Muscle layer of duodenum (tissue), 2 donors: ENCODE measurements at regions not wholly inside any gene's neighbourhood (a gene's known extent, or its start where the extent isn't known, plus 50 kb on each side); places are given as distances from the start of the nearest gene placed in this dataset.
"Not testable (repeated sequence)": the region's sequence is repeated elsewhere in the genome, so short reads cannot be mapped to it uniquely, and the experiment has no call there.

Experiments
- H3K27ac ChIP-seq: one replicate; pipeline ENCODE4 v1.7.0; 2013; ENCODE audit warnings: mild to moderate bottlenecking, low read length
- H3K27me3 ChIP-seq: one replicate; pipeline ENCODE4 v1.7.0; 2013; ENCODE audit warnings: low read depth, mild to moderate bottlenecking, control low read depth, low read length
- H3K36me3 ChIP-seq, 2 donors: one replicate each; pipeline ENCODE4 v1.7.0; 2013; ENCODE audit warnings: low read length in 2 of 2, control low read depth in 1 of 2, mild to moderate bottlenecking in 1 of 2; ENCODE audit not compliant: insufficient read depth in 2 of 2, control insufficient read depth in 1 of 2
- H3K4me1 ChIP-seq, 2 donors: one replicate each; pipeline ENCODE4 v1.7.0; 2013; ENCODE audit warnings: low read length in 2 of 2, mild to moderate bottlenecking in 2 of 2, control low read depth in 1 of 2, moderate library complexity in 1 of 2; ENCODE audit not compliant: insufficient read depth in 2 of 2, control insufficient read depth in 1 of 2
- H3K4me3 ChIP-seq, 2 donors: one replicate each; pipeline ENCODE4 v1.7.0; 2013; ENCODE audit warnings: low read length in 2 of 2, low read depth in 1 of 2, mild to moderate bottlenecking in 1 of 2
- H3K9me3 ChIP-seq, 2 donors: one replicate each; pipeline ENCODE4 v1.7.0; 2013; ENCODE audit warnings: low read length in 2 of 2, control low read depth in 1 of 2, mild to moderate bottlenecking in 1 of 2; ENCODE audit not compliant: control insufficient read depth in 1 of 2
- donor health status: healthy.

GRCh38 chr11:123338997-123339752, 90.9 kb upstream of the GRAMD1B start:
- H3K27ac ChIP-seq: no peak overlapping the region
- no peak overlapping the region for H3K4me3 ChIP-seq
- no peaks in the 10 kb centered on the region for H3K27me3 ChIP-seq
- no peaks in the 10 kb centered on the region for H3K9me3 ChIP-seq
- H3K4me1 ChIP-seq: no peaks in the 10 kb centered on the region
- H3K36me3 ChIP-seq: no peaks in the 10 kb centered on the region

DNA sequence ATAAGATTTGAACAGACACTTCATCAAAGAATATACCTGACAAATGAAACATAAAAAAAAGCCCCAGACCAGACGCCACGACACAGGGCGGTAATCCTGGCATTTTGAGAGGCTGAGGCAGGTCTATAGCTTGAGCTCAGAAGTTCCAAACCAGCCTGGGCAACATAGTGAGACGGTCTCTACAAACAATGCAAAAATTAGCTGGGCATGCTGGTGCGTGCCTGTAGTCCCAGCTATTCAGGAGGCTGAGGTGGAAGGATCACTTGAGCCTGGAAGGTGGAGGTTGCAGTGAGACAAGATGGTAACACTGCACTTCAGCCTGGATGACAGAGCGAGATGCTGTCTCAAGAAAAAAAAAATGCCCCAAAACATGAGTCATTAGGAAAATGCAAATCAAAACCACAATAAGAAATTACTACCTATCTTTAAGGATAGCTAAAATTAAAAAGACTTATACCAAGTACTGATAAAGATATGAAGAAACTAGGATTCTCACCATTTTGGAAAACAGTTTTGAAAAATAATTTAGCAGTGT, 91.7 kb upstream of the GRAMD1B start:
- Histone ChIP-seq H3K27ac (no peak overlapping the region), H3K36me3 (no peaks in the 10 kb centered on the region), H3K4me3 (no peak overlapping the region), H3K4me1 (no peaks in the 10 kb centered on the region), H3K9me3 (no peaks in the 10 kb centered on the region), H3K27me3 (no peaks in the 10 kb centered on the region)

DNA sequence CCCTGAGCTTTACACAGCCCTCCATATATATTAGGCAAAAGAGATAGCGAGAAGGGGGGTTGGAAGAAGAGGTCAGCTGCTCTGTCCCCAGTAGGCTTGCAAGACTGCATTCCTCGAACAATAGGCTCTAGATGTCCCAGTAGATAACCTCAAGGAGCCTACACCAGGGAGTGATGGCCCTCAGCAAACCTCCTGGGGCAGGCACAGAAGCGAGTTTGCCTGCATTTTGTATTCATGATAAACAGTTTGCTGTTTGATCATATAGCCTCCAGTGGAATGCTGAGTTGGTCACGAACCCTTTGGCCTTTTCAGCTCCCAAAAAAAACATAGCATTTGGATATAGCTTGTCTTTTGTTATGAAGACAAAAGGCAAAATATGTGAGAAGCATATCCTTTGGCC, 95.1 kb upstream of the GRAMD1B start:
- H3K9me3 ChIP-seq: no peaks in the 10 kb centered on the region
- no peaks in the 10 kb centered on the region for H3K4me1 ChIP-seq
- no peaks in the 10 kb centered on the region for H3K27me3 ChIP-seq
- H3K36me3 ChIP-seq: no peaks in the 10 kb centered on the region
- H3K4me3 ChIP-seq: no peak overlapping the region
- H3K27ac ChIP-seq: no peak overlapping the region

DNA sequence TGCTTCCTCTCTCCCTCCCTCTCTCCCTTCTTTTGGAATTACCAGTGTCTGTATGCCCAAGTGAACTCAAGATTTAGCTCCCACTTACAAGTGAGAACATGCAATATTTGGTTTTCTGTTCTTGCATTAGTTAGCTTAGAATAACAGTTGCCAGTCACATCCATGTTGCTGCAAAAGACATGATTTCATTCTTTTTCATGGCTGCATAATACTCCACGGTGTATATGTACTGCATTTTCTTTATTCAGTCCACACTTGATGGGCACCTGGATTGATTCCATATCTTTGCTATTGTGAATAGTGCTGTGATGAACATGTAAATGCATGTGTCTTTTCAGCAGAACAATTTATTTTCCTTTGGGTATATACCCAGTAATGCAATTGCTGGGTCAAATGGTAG, 97.5 kb upstream of the GRAMD1B start:
- H3K27me3 ChIP-seq, H3K4me1 ChIP-seq, H3K9me3 ChIP-seq, H3K4me3 ChIP-seq, H3K27ac ChIP-seq, H3K36me3 ChIP-seq: not testable (repeated sequence)

DNA sequence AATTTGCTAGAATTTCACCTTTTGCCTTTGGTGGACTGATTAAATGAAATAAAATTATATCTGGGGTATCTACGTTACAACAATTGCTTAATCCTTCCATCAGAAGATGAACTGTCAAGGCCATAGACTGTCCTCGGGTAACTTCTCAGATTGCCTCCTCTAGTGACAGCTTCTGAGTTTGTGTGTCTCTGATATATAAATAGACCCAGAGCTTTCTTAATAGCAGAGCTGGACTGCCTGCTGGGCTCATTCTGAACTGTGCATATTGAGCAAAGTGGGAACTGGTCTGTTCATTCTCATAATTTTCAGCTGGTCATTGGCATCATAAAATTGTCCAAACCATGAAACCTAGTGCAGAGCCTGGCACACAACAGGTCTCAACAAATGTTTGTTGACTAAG, 99.1 kb upstream of the GRAMD1B start:
- Histone ChIP-seq H3K4me3 (no peak overlapping the region), H3K36me3 (no peaks in the 10 kb centered on the region), H3K4me1 (no peaks in the 10 kb centered on the region), H3K9me3 (no peaks in the 10 kb centered on the region), H3K27ac (no peak overlapping the region), H3K27me3 (no peaks in the 10 kb centered on the region)

DNA sequence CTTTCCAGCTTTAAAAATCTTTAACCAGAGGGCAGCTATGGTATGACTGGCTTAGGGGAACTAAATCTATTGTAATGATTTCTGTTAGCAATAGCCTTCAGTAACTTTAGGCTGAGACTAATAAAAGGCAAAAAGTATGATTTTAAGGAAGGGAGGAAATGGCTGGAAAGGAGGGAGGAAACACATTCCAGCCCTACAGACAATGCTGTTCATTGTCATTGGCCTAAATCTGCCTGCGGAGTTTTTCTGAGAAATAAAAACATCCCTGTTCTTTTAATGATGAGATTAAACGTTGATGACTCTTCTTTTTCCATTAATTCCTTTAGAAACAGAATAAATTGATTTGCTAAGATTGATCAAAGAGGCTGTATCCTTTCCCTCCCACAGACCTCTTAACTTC, 99.6 kb upstream of the GRAMD1B start:
- Histone ChIP-seq H3K4me3 (no peak overlapping the region), H3K4me1 (no peaks in the 10 kb centered on the region), H3K36me3 (no peaks in the 10 kb centered on the region), H3K9me3 (no peaks in the 10 kb centered on the region), H3K27me3 (no peaks in the 10 kb centered on the region), H3K27ac (no peak overlapping the region)

- H3K4me1 ChIP-seq: no peaks in the 10 kb centered on the region
- no peaks in the 10 kb centered on the region for H3K9me3 ChIP-seq
- no peaks in the 10 kb centered on the region for H3K36me3 ChIP-seq
- no peak overlapping the region for H3K4me3 ChIP-seq
- no peaks in the 10 kb centered on the region for H3K27me3 ChIP-seq
- H3K27ac ChIP-seq: no peak overlapping the region
Measured at GRCh38 chr11:123330071-123330470, 100.0 kb upstream of the GRAMD1B start.

GRCh38 chr11:123328281-123328867, 101.7 kb upstream of the GRAMD1B start:
- Histone ChIP-seq H3K27ac (no peak overlapping the region), H3K4me3 (no peak overlapping the region), H3K9me3 (no peaks in the 10 kb centered on the region), H3K27me3 (peaks cover 4% of the 10 kb centered on the region), H3K36me3 (no peaks in the 10 kb centered on the region), H3K4me1 (no peaks in the 10 kb centered on the region)

DNA sequence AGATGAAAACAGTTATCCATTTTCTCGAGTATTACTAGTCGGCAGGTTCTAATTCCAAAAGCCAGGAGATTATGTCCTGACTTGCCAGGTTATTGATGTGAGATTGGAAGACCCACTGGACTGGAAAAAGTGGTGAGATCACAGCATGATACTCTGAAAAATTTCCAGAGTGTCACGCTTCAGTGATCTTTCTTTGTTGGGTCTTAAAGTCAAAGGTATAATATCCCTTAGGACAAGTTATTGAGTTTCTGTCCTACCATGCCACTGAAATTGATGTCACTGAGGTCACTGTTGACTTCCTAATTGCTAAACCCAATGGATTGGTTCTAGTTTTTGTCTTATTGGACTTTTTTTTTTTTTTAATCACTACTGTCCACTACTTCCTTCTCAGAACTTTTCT, 104.5 kb upstream of the GRAMD1B start:
- Histone ChIP-seq H3K4me3 (no peak overlapping the region), H3K27me3 (peaks cover 4% of the 10 kb centered on the region), H3K4me1 (no peaks in the 10 kb centered on the region), H3K9me3 (no peaks in the 10 kb centered on the region), H3K27ac (no peak overlapping the region), H3K36me3 (no peaks in the 10 kb centered on the region)

DNA sequence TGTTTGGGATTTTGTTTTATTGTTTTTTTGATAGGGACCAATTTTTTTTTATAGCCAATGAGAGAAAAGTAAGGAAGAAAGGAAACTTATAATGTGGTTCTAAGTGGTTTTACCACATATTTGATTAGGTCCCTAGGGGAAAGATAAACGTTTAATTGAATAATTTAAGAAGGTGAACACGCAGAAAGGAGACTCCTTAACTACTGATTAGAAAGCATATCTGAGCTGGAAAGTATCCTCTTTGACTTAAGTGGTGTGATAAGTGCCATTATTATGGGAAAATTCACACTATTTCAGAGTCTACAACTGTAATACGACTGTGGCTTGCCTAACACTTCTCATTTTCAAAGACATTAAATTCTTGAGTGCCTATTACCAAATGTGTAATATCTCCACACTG, 106.5 kb upstream of the GRAMD1B start:
- H3K27me3 ChIP-seq: peaks cover 4% of the 10 kb centered on the region
- no peaks in the 10 kb centered on the region for H3K9me3 ChIP-seq
- no peaks in the 10 kb centered on the region for H3K36me3 ChIP-seq
- H3K27ac ChIP-seq: no peak overlapping the region
- no peak overlapping the region for H3K4me3 ChIP-seq
- H3K4me1 ChIP-seq: no peaks in the 10 kb centered on the region

DNA sequence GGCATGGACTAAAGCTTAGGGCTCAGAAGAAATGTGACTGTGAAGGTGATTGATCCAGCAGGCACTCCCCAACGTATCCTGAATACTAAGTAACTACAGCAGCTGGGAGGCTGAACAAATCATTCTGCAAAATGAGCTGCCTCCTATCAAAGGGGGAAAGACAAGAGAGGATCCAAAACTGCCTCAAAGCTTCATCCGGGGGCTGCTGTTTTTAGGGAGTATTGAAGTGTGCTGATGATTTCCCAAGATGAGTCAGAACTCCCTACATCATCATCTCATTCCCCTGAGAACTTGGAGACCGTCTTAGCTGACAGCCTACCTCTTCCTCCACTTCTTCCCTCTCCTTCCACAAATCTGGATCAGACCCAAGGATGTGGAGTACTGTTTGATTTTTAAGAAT, 108.4 kb upstream of the GRAMD1B start:
- Histone ChIP-seq H3K4me3 (no peak overlapping the region), H3K36me3 (no peaks in the 10 kb centered on the region), H3K9me3 (no peaks in the 10 kb centered on the region), H3K27ac (no peak overlapping the region), H3K4me1 (no peaks in the 10 kb centered on the region), H3K27me3 (peaks cover 4% of the 10 kb centered on the region)

DNA sequence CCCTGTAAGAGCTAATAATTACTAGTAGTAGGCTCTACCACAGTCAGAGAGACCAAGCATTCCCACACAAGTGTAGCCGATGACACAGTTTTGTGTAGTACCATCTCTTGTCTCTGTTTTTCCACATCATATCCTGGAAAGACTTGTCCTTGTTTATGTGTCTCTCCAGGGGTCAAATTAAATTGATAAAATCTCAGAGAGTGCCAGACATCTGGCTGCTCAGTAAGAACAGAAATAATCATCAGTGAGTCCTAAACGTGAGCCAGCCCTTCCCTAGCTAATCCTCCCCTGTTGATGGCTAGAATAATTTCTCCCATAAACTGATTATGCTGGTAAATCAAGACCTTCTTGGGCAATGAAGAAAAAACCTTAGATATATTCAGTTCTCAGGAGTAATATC, 111.4 kb upstream of the GRAMD1B start:
- Histone ChIP-seq H3K4me3 (no peak overlapping the region), H3K36me3 (no peaks in the 10 kb centered on the region), H3K4me1 (no peaks in the 10 kb centered on the region), H3K27me3 (no peaks in the 10 kb centered on the region), H3K27ac (no peak overlapping the region), H3K9me3 (no peaks in the 10 kb centered on the region)
